Neural cell (in vitro differentiated cells): ENCODE measurements at regions not wholly inside any gene's neighbourhood (a gene's known extent, or its start where the extent isn't known, plus 50 kb on each side); places are given as distances from the start of the nearest gene placed in this dataset.

Experiments used
- H2AFZ ChIP-seq: fragments of 200-600, 300-800 bp; sonication (generic), shearing (Covaris generic); 2 replicates; pipeline ENCODE4 v1.6.0; 2014; ENCODE audit warnings: low read depth, mild to moderate bottlenecking, antibody characterized with exemption, low read length, moderate library complexity
- H3F3A ChIP-seq: fragments of 200-600 bp; shearing (Covaris generic); 2 replicates; pipeline ENCODE4 v1.6.1; 2016; ENCODE audit warnings: mild to moderate bottlenecking, moderate library complexity, mixed read lengths, antibody characterized with exemption, low read length; ENCODE audit not compliant: insufficient read depth, poor library complexity, severe bottlenecking
- H3K27ac ChIP-seq: fragments of 200-600, 300-800 bp; sonication (generic), shearing (Covaris generic); 2 replicates; pipeline ENCODE4 v1.5.1; 2014; ENCODE audit warnings: mild to moderate bottlenecking, low read length, moderate library complexity
- H3K27me3 ChIP-seq: fragments of 300-800, 200-600 bp; sonication (generic), shearing (Covaris generic); 2 replicates; pipeline ENCODE4 v1.6.0; 2014; ENCODE audit warnings: mild to moderate bottlenecking, low read depth, low read length, moderate library complexity; ENCODE audit not compliant: insufficient read depth
- H3K36me3 ChIP-seq: fragments of 300-800, 200-600 bp; sonication (generic), shearing (Covaris generic); 2 replicates; pipeline ENCODE4 v1.5.1; 2014; ENCODE audit warnings: mild to moderate bottlenecking, antibody characterized with exemption, low read length, moderate library complexity; ENCODE audit not compliant: insufficient read depth
- H3K4me2 ChIP-seq: fragments of 300-800, 200-600 bp; sonication (generic), shearing (Covaris generic); 2 replicates; pipeline ENCODE4 v1.6.0; 2014; ENCODE audit warnings: mild to moderate bottlenecking, low read length
- H3K4me3 ChIP-seq: fragments of 300-800, 200-600 bp; sonication (generic), shearing (Covaris generic); 2 replicates; pipeline ENCODE4 v1.5.1; 2014; ENCODE audit warnings: mild to moderate bottlenecking, low read length, moderate library complexity
- H3K79me2 ChIP-seq: fragments of 200-600 bp; shearing (Covaris generic); replicated peaks from 2 replicates; pipeline ENCODE4 v1.6.0; 2014; ENCODE audit warnings: mild to moderate bottlenecking, low read length, moderate library complexity; ENCODE audit not compliant: insufficient read depth
- H3K9ac ChIP-seq: fragments of 300-800, 200-600 bp; sonication (generic), shearing (Covaris generic); 2 replicates; pipeline ENCODE4 v1.6.1; 2016; ENCODE audit warnings: mild to moderate bottlenecking, low read length, mixed read lengths
- H3K9me2 ChIP-seq: fragments of 200-600 bp; shearing (Covaris generic); 2 replicates; pipeline ENCODE4 v1.6.1; 2016; ENCODE audit warnings: mild to moderate bottlenecking, low read length, mixed read lengths; ENCODE audit not compliant: insufficient read depth
- H3K9me3 ChIP-seq: fragments of 200-600, 300-800 bp; sonication (generic), shearing (Covaris generic); 2 replicates; pipeline ENCODE4 v1.6.1; 2016; ENCODE audit warnings: mild to moderate bottlenecking, mixed run types, low read length, moderate library complexity, mixed read lengths
- H4K20me1 ChIP-seq: fragments of 200-600 bp; shearing (Covaris generic); 2 replicates; pipeline ENCODE4 v1.6.1; 2016; ENCODE audit warnings: mild to moderate bottlenecking, mixed run types; ENCODE audit not compliant: insufficient read depth
- EP300 ChIP-seq: fragments of 450-650 bp; conservative IDR thresholded peaks from 2 replicates; pipeline ENCODE4 v1.6.1; 2014; ENCODE audit warnings: antibody characterized with exemption, mild to moderate bottlenecking, moderate library complexity; ENCODE audit not compliant: poor library complexity, severe bottlenecking
- EZH2 ChIP-seq: fragments of 200-600, 300-800 bp; shearing (Covaris generic), sonication (generic); IDR thresholded peaks from 2 replicates; pipeline ENCODE4 v1.6.1; 2014; ENCODE audit warnings: antibody characterized with exemption, low read length, borderline replicate concordance, mild to moderate bottlenecking; ENCODE audit not compliant: insufficient read depth, poor library complexity, severe bottlenecking
- MXI1 ChIP-seq: fragments of 450-650 bp; conservative IDR thresholded peaks from 2 replicates; pipeline ENCODE4 v1.6.1; 2014; ENCODE audit warnings: antibody characterized with exemption, mild to moderate bottlenecking; ENCODE audit not compliant: poor library complexity, severe bottlenecking
- POLR2AphosphoS5 ChIP-seq: IDR thresholded peaks from 2 replicates; pipeline ENCODE4 v1.6.1; 2012
- RAD21 ChIP-seq: fragments of 450-650 bp; conservative IDR thresholded peaks from 2 replicates; pipeline ENCODE4 v1.6.1; 2014; ENCODE audit warnings: antibody characterized with exemption, mild to moderate bottlenecking, moderate library complexity
- REST ChIP-seq: IDR thresholded peaks from 2 replicates; pipeline ENCODE4 v1.6.1; 2012; ENCODE audit warnings: borderline replicate concordance
- SMC3 ChIP-seq: fragments of 450-650 bp; conservative IDR thresholded peaks from 2 replicates; pipeline ENCODE4 v1.6.1; 2014; ENCODE audit warnings: antibody characterized with exemption, mild to moderate bottlenecking, moderate library complexity; ENCODE audit not compliant: poor library complexity
- TAF1 ChIP-seq: IDR thresholded peaks from 2 replicates; pipeline ENCODE4 v1.6.1; 2012; ENCODE audit warnings: low read depth
- TF ChIP-seq, protein P1 (sequence below): fragments of 450-650 bp; IDR thresholded peaks from 2 replicates; pipeline ENCODE4 v1.5.1; 2014; ENCODE audit warnings: antibody characterized with exemption, mild to moderate bottlenecking, moderate library complexity; ENCODE audit not compliant: poor library complexity, severe bottlenecking

- Histone ChIP-seq H3K79me2 (no peaks in the 10 kb centered on the region), H3K9ac (no peak overlapping the region), H3K4me2 (no peak overlapping the region), H3K9me2 (no peaks in the 10 kb centered on the region), H4K20me1 (no peaks in the 10 kb centered on the region), H3K27me3 (no peaks in the 10 kb centered on the region), H3F3A (no peaks in the 10 kb centered on the region), H2AFZ (no peak overlapping the region), H3K36me3 (no peaks in the 10 kb centered on the region), H3K27ac (no peak overlapping the region), H3K9me3 (no peaks in the 10 kb centered on the region), H3K4me3 (no peak overlapping the region)
- TF ChIP-seq MXI1: no peak
Measured at GRCh38 chr21:28179136-28179535, 813.5 kb downstream of the LTN1 start.

- Histone ChIP-seq H3K9ac (no peak overlapping the region), H3K36me3 (no peaks in the 10 kb centered on the region), H3K4me2 (no peak overlapping the region), H3K9me2 (no peaks in the 10 kb centered on the region), H2AFZ (no peak overlapping the region), H4K20me1 (no peaks in the 10 kb centered on the region), H3K4me3 (no peak overlapping the region), H3F3A (no peaks in the 10 kb centered on the region), H3K27me3 (no peaks in the 10 kb centered on the region), H3K9me3 (no peaks in the 10 kb centered on the region), H3K27ac (no peak overlapping the region), H3K79me2 (no peaks in the 10 kb centered on the region)
- TF ChIP-seq MXI1: no peak
- TF ChIP-seq EZH2: no peak
- no peak for TF ChIP-seq TAF1
- no peak for TF ChIP-seq REST
- TF ChIP-seq, protein P1, sequence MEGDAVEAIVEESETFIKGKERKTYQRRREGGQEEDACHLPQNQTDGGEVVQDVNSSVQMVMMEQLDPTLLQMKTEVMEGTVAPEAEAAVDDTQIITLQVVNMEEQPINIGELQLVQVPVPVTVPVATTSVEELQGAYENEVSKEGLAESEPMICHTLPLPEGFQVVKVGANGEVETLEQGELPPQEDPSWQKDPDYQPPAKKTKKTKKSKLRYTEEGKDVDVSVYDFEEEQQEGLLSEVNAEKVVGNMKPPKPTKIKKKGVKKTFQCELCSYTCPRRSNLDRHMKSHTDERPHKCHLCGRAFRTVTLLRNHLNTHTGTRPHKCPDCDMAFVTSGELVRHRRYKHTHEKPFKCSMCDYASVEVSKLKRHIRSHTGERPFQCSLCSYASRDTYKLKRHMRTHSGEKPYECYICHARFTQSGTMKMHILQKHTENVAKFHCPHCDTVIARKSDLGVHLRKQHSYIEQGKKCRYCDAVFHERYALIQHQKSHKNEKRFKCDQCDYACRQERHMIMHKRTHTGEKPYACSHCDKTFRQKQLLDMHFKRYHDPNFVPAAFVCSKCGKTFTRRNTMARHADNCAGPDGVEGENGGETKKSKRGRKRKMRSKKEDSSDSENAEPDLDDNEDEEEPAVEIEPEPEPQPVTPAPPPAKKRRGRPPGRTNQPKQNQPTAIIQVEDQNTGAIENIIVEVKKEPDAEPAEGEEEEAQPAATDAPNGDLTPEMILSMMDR: no peak
- TF ChIP-seq SMC3: no peak
Measured at GRCh38 chr21:28177124-28177523, 815.6 kb downstream of the LTN1 start.

DNA sequence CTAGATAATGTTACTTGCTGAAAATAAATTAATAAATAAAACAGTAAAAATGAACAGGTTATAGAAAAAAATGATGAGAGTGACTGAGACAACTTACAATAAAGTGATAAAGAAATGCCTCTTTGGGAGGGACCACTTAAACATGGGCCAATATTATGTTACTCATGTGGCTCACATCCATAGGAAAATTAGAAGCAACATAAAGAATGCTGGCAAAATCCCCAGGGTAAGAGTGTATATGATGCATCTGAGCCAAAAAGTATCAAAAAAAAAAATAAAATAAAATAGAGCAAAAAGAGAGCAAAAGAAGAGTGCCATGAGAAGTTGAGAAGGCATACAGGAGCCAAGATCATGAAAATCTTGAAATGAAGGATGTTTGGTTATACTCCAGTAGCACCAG is 818.0 kb downstream of the LTN1 start:
- H3F3A ChIP-seq: no peaks in the 10 kb centered on the region
- no peaks in the 10 kb centered on the region for H3K9me2 ChIP-seq
- H2AFZ ChIP-seq: no peak overlapping the region
- no peak overlapping the region for H3K4me2 ChIP-seq
- no peaks in the 10 kb centered on the region for H3K9me3 ChIP-seq
- no peak overlapping the region for H3K9ac ChIP-seq
- no peaks in the 10 kb centered on the region for H4K20me1 ChIP-seq
- H3K27me3 ChIP-seq: no peaks in the 10 kb centered on the region
- H3K79me2 ChIP-seq: no peaks in the 10 kb centered on the region
- TF ChIP-seq MXI1 (no peak), EP300 (no peak), RAD21 (no peak), TAF1 (no peak), SMC3 (no peak), POLR2AphosphoS5 (no peak), EZH2 (no peak), REST (no peak)
- TF ChIP-seq, protein P1: no peak
- H3K4me3 ChIP-seq: no peak overlapping the region
- H3K36me3 ChIP-seq: no peaks in the 10 kb centered on the region
- no peak overlapping the region for H3K27ac ChIP-seq
